ENCODE measurements at regions not wholly inside any gene's neighbourhood (a gene's known extent, or its start where the extent isn't known, plus 50 kb on each side); places are given as distances from the start of the nearest gene placed in this dataset.

DNA sequence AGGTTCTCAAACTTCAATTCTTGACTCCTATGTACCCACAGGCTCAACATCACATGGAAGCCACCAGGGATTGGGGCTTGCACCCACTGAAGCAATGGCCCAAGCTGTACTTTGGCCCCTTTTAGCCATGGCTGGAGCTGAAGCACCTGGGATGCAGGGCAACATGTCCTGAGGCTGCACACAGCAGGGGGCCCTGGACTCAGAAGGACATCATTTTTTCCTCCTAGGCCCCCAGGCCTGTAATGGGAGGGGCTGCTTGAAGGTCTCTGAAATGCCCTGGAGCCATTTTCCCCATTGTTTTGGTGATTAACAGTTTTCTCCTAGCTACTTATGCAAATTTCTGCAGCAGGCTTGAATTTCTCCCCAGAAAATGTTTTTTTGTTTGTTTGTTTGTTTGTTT is 465.1 kb upstream of the PCDH10 start:
- ATAC-seq: no peak

More for the DNA sequence above, 465.1 kb upstream of the PCDH10 start:
- H3K4me3 ChIP-seq (replicated peaks in 1 of 2; ENCODE audit: low read depth in 1 of 2, low read length in 2 of 2): no peak overlapping the region
- no peaks in the 10 kb centered on the region for H3K27me3 ChIP-seq (ENCODE audit: insufficient read depth, low read length)
- H3K79me2 ChIP-seq (ENCODE audit: insufficient read depth, low read length): no peaks in the 10 kb centered on the region
- no peaks in the 10 kb centered on the region for H3K4me1 ChIP-seq (ENCODE audit: control insufficient read depth in 1 of 2, insufficient read depth in 2 of 2, low read length in 2 of 2)
- H3K4me2 ChIP-seq (ENCODE audit: low read length): no peak overlapping the region
- H3K9ac ChIP-seq (ENCODE audit: low read length): no peak overlapping the region
- intact Hi-C loops (cut with micrococcal nuclease): no loop called here
- no peaks in the 10 kb centered on the region for H3K36me3 ChIP-seq (ENCODE audit: control insufficient read depth in 1 of 2, insufficient read depth in 2 of 2, low read length in 2 of 2)
- TF ChIP-seq, protein P1, sequence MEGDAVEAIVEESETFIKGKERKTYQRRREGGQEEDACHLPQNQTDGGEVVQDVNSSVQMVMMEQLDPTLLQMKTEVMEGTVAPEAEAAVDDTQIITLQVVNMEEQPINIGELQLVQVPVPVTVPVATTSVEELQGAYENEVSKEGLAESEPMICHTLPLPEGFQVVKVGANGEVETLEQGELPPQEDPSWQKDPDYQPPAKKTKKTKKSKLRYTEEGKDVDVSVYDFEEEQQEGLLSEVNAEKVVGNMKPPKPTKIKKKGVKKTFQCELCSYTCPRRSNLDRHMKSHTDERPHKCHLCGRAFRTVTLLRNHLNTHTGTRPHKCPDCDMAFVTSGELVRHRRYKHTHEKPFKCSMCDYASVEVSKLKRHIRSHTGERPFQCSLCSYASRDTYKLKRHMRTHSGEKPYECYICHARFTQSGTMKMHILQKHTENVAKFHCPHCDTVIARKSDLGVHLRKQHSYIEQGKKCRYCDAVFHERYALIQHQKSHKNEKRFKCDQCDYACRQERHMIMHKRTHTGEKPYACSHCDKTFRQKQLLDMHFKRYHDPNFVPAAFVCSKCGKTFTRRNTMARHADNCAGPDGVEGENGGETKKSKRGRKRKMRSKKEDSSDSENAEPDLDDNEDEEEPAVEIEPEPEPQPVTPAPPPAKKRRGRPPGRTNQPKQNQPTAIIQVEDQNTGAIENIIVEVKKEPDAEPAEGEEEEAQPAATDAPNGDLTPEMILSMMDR (IDR thresholded peaks at IDR 0.05 in 2 of 3, conservative IDR thresholded peaks at IDR 0.05 in 1 of 3; ENCODE audit: borderline replicate concordance in 1 of 3, insufficient read depth in 1 of 3, low read depth in 2 of 3, low read length in 2 of 3): no peak
- no peak for TF ChIP-seq SIN3A (IDR thresholded peaks at IDR 0.05; ENCODE audit: low read depth)
- TF ChIP-seq ELF1 (IDR thresholded peaks at IDR 0.05; ENCODE audit: borderline replicate concordance, low read depth): no peak
- no peak for TF ChIP-seq ZNF274 (IDR thresholded peaks at IDR 0.05; ENCODE audit: low read depth, low read length)
- no peak for TF ChIP-seq RAD21 (IDR thresholded peaks at IDR 0.05; ENCODE audit: low read depth)
- no peak for TF ChIP-seq ZFX (IDR thresholded peaks at IDR 0.05)
- no peak for TF ChIP-seq CBX3 (IDR thresholded peaks at IDR 0.05; ENCODE audit: low read depth)
- TF ChIP-seq, protein P2, sequence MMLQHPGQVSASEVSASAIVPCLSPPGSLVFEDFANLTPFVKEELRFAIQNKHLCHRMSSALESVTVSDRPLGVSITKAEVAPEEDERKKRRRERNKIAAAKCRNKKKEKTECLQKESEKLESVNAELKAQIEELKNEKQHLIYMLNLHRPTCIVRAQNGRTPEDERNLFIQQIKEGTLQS (IDR thresholded peaks at IDR 0.05): no peak
- no peak for TF ChIP-seq SP1 (IDR thresholded peaks at IDR 0.05; ENCODE audit: low read depth)
- no peak for TF ChIP-seq POLR2A (IDR thresholded peaks at IDR 0.05; ENCODE audit: borderline replicate concordance, extremely low read depth, insufficient read depth, insufficient read length)
- TF ChIP-seq CEBPB (IDR thresholded peaks at IDR 0.05; ENCODE audit: low read depth): no peak
- TF ChIP-seq JUND (IDR thresholded peaks at IDR 0.05): no peak
- no peak for TF ChIP-seq EZH2phosphoT487 (IDR thresholded peaks at IDR 0.05; ENCODE audit: borderline replicate concordance)
- TF ChIP-seq, protein P3, sequence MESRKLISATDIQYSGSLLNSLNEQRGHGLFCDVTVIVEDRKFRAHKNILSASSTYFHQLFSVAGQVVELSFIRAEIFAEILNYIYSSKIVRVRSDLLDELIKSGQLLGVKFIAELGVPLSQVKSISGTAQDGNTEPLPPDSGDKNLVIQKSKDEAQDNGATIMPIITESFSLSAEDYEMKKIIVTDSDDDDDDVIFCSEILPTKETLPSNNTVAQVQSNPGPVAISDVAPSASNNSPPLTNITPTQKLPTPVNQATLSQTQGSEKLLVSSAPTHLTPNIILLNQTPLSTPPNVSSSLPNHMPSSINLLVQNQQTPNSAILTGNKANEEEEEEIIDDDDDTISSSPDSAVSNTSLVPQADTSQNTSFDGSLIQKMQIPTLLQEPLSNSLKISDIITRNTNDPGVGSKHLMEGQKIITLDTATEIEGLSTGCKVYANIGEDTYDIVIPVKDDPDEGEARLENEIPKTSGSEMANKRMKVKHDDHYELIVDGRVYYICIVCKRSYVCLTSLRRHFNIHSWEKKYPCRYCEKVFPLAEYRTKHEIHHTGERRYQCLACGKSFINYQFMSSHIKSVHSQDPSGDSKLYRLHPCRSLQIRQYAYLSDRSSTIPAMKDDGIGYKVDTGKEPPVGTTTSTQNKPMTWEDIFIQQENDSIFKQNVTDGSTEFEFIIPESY (IDR thresholded peaks at IDR 0.05; ENCODE audit: extremely low read depth, insufficient replicate concordance, low read length): no peak
- TF ChIP-seq EGR1 (IDR thresholded peaks at IDR 0.05; ENCODE audit: low read depth): no peak
- TF ChIP-seq TCF7L2 (IDR thresholded peaks at IDR 0.05; ENCODE audit: borderline replicate concordance, extremely low read depth, insufficient read depth, insufficient read length): no peak
- TF ChIP-seq, protein P4, sequence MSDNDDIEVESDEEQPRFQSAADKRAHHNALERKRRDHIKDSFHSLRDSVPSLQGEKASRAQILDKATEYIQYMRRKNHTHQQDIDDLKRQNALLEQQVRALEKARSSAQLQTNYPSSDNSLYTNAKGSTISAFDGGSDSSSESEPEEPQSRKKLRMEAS (IDR thresholded peaks at IDR 0.05): no peak
- TF ChIP-seq, protein P5, sequence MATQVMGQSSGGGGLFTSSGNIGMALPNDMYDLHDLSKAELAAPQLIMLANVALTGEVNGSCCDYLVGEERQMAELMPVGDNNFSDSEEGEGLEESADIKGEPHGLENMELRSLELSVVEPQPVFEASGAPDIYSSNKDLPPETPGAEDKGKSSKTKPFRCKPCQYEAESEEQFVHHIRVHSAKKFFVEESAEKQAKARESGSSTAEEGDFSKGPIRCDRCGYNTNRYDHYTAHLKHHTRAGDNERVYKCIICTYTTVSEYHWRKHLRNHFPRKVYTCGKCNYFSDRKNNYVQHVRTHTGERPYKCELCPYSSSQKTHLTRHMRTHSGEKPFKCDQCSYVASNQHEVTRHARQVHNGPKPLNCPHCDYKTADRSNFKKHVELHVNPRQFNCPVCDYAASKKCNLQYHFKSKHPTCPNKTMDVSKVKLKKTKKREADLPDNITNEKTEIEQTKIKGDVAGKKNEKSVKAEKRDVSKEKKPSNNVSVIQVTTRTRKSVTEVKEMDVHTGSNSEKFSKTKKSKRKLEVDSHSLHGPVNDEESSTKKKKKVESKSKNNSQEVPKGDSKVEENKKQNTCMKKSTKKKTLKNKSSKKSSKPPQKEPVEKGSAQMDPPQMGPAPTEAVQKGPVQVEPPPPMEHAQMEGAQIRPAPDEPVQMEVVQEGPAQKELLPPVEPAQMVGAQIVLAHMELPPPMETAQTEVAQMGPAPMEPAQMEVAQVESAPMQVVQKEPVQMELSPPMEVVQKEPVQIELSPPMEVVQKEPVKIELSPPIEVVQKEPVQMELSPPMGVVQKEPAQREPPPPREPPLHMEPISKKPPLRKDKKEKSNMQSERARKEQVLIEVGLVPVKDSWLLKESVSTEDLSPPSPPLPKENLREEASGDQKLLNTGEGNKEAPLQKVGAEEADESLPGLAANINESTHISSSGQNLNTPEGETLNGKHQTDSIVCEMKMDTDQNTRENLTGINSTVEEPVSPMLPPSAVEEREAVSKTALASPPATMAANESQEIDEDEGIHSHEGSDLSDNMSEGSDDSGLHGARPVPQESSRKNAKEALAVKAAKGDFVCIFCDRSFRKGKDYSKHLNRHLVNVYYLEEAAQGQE (IDR thresholded peaks at IDR 0.05; ENCODE audit: low read depth): no peak
- TF ChIP-seq YY1 (IDR thresholded peaks at IDR 0.05; ENCODE audit: extremely low read depth, insufficient replicate concordance, low read depth, low read length): no peak
- TF ChIP-seq SRF (IDR thresholded peaks at IDR 0.05; ENCODE audit: low read depth): no peak
- no peaks in the 10 kb centered on the region for H3K9me2 ChIP-seq (ENCODE audit: insufficient read depth)
- H3K27ac ChIP-seq (ENCODE audit: low read depth, low read length): no peak overlapping the region
- ChIA-PET RAD21 (ENCODE audit: low non-redundant PET in 1 of 2, low total read pairs in 2 of 2, uncharacterized antibody in 2 of 2, unreplicated experiment in 2 of 2) (no interaction called here), POLR2A (no interaction called here), CTCF (no interaction called here)
- H3K9me3 ChIP-seq (ENCODE audit: control insufficient read depth in 1 of 2, insufficient read depth in 1 of 2, low read depth in 1 of 2, low read length in 2 of 2): peaks cover 0 to 5% of the 10 kb centered on the region in 2 experiments; a peak in 1 of 4 replicates
- no peaks in the 10 kb centered on the region for H4K20me1 ChIP-seq (ENCODE audit: insufficient read depth)
- no peak for DNase-seq (ENCODE audit: low read depth, low spot score)
- no peak overlapping the region for H2AFZ ChIP-seq (ENCODE audit: low read depth, low read length, poor library complexity, severe bottlenecking)
- BruUV-seq (replicated peaks): no TSS peak
